GM23338 (cell line): ENCODE measurements at regions not wholly inside any gene's neighbourhood (a gene's known extent, or its start where the extent isn't known, plus 50 kb on each side); places are given as distances from the start of the nearest gene placed in this dataset.

ENCODE experiments used
- ATAC-seq: fragments of 200-7000 bp; cut with Tn5 transposase; 3 replicates; pipeline ENCODE4 v1.9.1; 2020
- DNase-seq: peaks from one replicate; pipeline ENCODE4 v3.0.0-alpha.2; 2015; ENCODE audit warnings: low spot score
- H2AFZ ChIP-seq: fragments of 200-600 bp; sonication (generic); 2 replicates; pipeline ENCODE4 v1.8.0; 2016; ENCODE audit warnings: antibody characterized with exemption, mild to moderate bottlenecking, moderate library complexity
- H3F3A ChIP-seq: fragments of 200-600 bp; sonication (generic); replicated peaks from 2 replicates; pipeline ENCODE4 v1.8.0; 2017; ENCODE audit warnings: antibody characterized with exemption, mixed run types, low read depth
- H3K27ac ChIP-seq: fragments of 200-600 bp; sonication (generic); 2 replicates; pipeline ENCODE4 v1.6.1; 2016; ENCODE audit warnings: low read depth
- H3K27me3 ChIP-seq: fragments of 200-600 bp; sonication (generic); 2 replicates; pipeline ENCODE4 v1.8.0; 2016; ENCODE audit warnings: mild to moderate bottlenecking, mixed run types, moderate library complexity; ENCODE audit not compliant: insufficient read depth
- H3K36me3 ChIP-seq: fragments of 200-600 bp; sonication (generic); 2 replicates; pipeline ENCODE4 v1.8.0; 2016; ENCODE audit warnings: mild to moderate bottlenecking; ENCODE audit not compliant: insufficient read depth
- H3K4me1 ChIP-seq: fragments of 200-600 bp; sonication (generic); 2 replicates; pipeline ENCODE4 v1.8.0; 2016; ENCODE audit warnings: mild to moderate bottlenecking, moderate library complexity; ENCODE audit not compliant: insufficient read depth
- H3K4me2 ChIP-seq: fragments of 200-600 bp; sonication (generic); 2 replicates; pipeline ENCODE4 v1.7.1; 2017; ENCODE audit warnings: mixed run types
- H3K4me3 ChIP-seq: fragments of 200-600 bp; sonication (generic); 2 replicates; pipeline ENCODE4 v1.6.1; 2016; ENCODE audit warnings: mixed run types
- H3K79me2 ChIP-seq: fragments of 200-600 bp; sonication (generic); replicated peaks from 2 replicates; pipeline ENCODE4 v1.8.0; 2017; ENCODE audit warnings: mild to moderate bottlenecking; ENCODE audit not compliant: insufficient read depth
- H3K9me2 ChIP-seq: fragments of 200-600 bp; sonication (generic); 2 replicates; pipeline ENCODE4 v1.8.0; 2017; ENCODE audit not compliant: insufficient read depth
- H4K20me1 ChIP-seq: fragments of 200-600 bp; sonication (generic); replicated peaks from 2 replicates; pipeline ENCODE4 v1.8.0; 2017; ENCODE audit warnings: mild to moderate bottlenecking; ENCODE audit not compliant: insufficient read depth
- H3K27ac Mint-ChIP-seq: 2 replicates; pipeline ENCODE4 v1.8.0; 2020; ENCODE audit warnings: inconsistent platforms, mild to moderate bottlenecking, moderate library complexity, mixed read lengths
- H3K27me3 Mint-ChIP-seq: 3 replicates; pipeline ENCODE4 v1.8.0; 2022; ENCODE audit warnings: low read depth, mild to moderate bottlenecking, moderate library complexity, mixed read lengths, inconsistent platforms; ENCODE audit not compliant: insufficient read depth, poor library complexity
- H3K36me3 Mint-ChIP-seq: 3 replicates; pipeline ENCODE4 v1.8.0; 2021; ENCODE audit warnings: low read depth, mild to moderate bottlenecking, inconsistent platforms, moderate library complexity, mixed read lengths
- H3K4me1 Mint-ChIP-seq: 3 replicates; pipeline ENCODE4 v1.8.0; 2020; ENCODE audit warnings: mild to moderate bottlenecking, inconsistent platforms, mixed read lengths
- H3K4me3 Mint-ChIP-seq: 3 replicates; pipeline ENCODE4 v1.8.0; 2021; ENCODE audit warnings: moderate library complexity, mild to moderate bottlenecking, inconsistent platforms, mixed read lengths
- H3K9me3 Mint-ChIP-seq: 3 replicates; pipeline ENCODE4 v1.8.0; 2020; ENCODE audit warnings: moderate library complexity, mild to moderate bottlenecking, inconsistent platforms, mixed read lengths
- CREB1 ChIP-seq: fragments of 250-450 bp; sonication (Bioruptor Pico); IDR thresholded peaks from 2 replicates; pipeline ENCODE4 v1.5.0; 2020; ENCODE audit warnings: low read depth, mild to moderate bottlenecking, moderate library complexity
- CTCF ChIP-seq, 2 experiments: fragments of 200-600 bp in 1 of 2; sonication (generic) in 1 of 2; conservative IDR thresholded peaks; 2 replicates each; pipeline versions ENCODE4 v1.5.1 to v1.6.1; 2016 to 2017; ENCODE audit warnings: antibody characterized with exemption in 2 of 2, low read depth in 2 of 2, mild to moderate bottlenecking in 2 of 2, moderate library complexity in 1 of 2
- ETS1 ChIP-seq: IDR thresholded peaks from 2 replicates; pipeline ENCODE4 v1.6.1; 2016; ENCODE audit warnings: antibody characterized with exemption
- EZH2 ChIP-seq: fragments of 200-600 bp; sonication (generic); IDR thresholded peaks from one replicate; pipeline ENCODE4 v1.8.0; 2017; ENCODE audit warnings: antibody characterized with exemption, mild to moderate bottlenecking, low read depth; ENCODE audit not compliant: unreplicated experiment
- EZH2phosphoT487 ChIP-seq: fragments of 200-600 bp; sonication (generic); IDR thresholded peaks from one replicate; pipeline ENCODE4 v1.8.1; 2018; ENCODE audit warnings: antibody characterized with exemption; ENCODE audit not compliant: unreplicated experiment
- JUNB ChIP-seq: IDR thresholded peaks from one replicate; pipeline ENCODE4 v1.6.1; 2016; ENCODE audit warnings: antibody characterized with exemption; ENCODE audit not compliant: unreplicated experiment
- NANOG ChIP-seq: IDR thresholded peaks from 2 replicates; pipeline ENCODE4 v1.6.1; 2016; ENCODE audit warnings: antibody characterized with exemption, borderline replicate concordance
- POLR2AphosphoS5 ChIP-seq: IDR thresholded peaks from 2 replicates; pipeline ENCODE4 v1.6.1; 2016; ENCODE audit warnings: antibody characterized with exemption, low read depth
- REST ChIP-seq: IDR thresholded peaks from one replicate; pipeline ENCODE4 v1.6.1; 2018; ENCODE audit warnings: antibody characterized with exemption; ENCODE audit not compliant: unreplicated experiment
- STAT1 ChIP-seq: IDR thresholded peaks from one replicate; pipeline ENCODE4 v1.6.1; 2016; ENCODE audit warnings: antibody characterized with exemption; ENCODE audit not compliant: unreplicated experiment
- ZNF114 ChIP-seq: fragments of 250-450 bp; sonication (Bioruptor Pico); IDR thresholded peaks from 2 replicates; pipeline ENCODE4 v1.5.0; 2020; ENCODE audit warnings: mild to moderate bottlenecking, moderate library complexity
- ZNF331 ChIP-seq: fragments of 250-450 bp; sonication (Bioruptor Pico); IDR thresholded peaks from 2 replicates; pipeline ENCODE4 v1.5.0; 2020; ENCODE audit warnings: low read depth, mild to moderate bottlenecking, moderate library complexity
- TF ChIP-seq, protein P1 (sequence below): fragments of 250-450 bp; sonication (Bioruptor Pico); IDR thresholded peaks from 2 replicates; pipeline ENCODE4 v1.5.0; 2020; ENCODE audit warnings: mild to moderate bottlenecking, moderate library complexity

GRCh38 chr9:115276621-115277020 is 158.7 kb upstream of the TNC start:
- H3K36me3 Mint-ChIP-seq: no peaks in the 10 kb centered on the region

More at GRCh38 chr9:115276621-115277020, 158.7 kb upstream of the TNC start:
- Histone ChIP-seq H3K4me1 (peaks cover 6% of the 10 kb centered on the region; the same call in 1 of the 2 replicates), H3K36me3 (no peaks in the 10 kb centered on the region), H3K4me3 (no peak overlapping the region), H3K27me3 (no peaks in the 10 kb centered on the region), H2AFZ (no peak overlapping the region), H3K27ac (no peak overlapping the region), H3K9me2 (no peaks in the 10 kb centered on the region), H3F3A (no peaks in the 10 kb centered on the region), H3K4me2 (no peak overlapping the region), H4K20me1 (no peaks in the 10 kb centered on the region; the same call in 1 of the 2 replicates), H3K79me2 (no peaks in the 10 kb centered on the region)
- Mint-ChIP-seq H3K4me1 (peaks cover 4% of the 10 kb centered on the region; the same call in 1 of the 3 replicates), H3K27me3 (no peaks in the 10 kb centered on the region), H3K9me3 (no peaks in the 10 kb centered on the region), H3K27ac (no peak overlapping the region), H3K4me3 (no peak overlapping the region)
- DNase-seq (no peak), ATAC-seq (no peak)
- TF ChIP-seq EZH2phosphoT487 (no peak), CREB1 (CRISPR knock-in tag) (no peak), CTCF (conservative IDR thresholded peaks at IDR 0.05; ENCODE audit: low read depth in 2 of 2) (no peak), ETS1 (no peak), ZNF114 (CRISPR knock-in tag) (no peak), NANOG (no peak), POLR2AphosphoS5 (no peak), REST (no peak), ZNF331 (CRISPR knock-in tag) (no peak), STAT1 (no peak), JUNB (no peak), EZH2 (no peak)
- TF ChIP-seq, protein P1, sequence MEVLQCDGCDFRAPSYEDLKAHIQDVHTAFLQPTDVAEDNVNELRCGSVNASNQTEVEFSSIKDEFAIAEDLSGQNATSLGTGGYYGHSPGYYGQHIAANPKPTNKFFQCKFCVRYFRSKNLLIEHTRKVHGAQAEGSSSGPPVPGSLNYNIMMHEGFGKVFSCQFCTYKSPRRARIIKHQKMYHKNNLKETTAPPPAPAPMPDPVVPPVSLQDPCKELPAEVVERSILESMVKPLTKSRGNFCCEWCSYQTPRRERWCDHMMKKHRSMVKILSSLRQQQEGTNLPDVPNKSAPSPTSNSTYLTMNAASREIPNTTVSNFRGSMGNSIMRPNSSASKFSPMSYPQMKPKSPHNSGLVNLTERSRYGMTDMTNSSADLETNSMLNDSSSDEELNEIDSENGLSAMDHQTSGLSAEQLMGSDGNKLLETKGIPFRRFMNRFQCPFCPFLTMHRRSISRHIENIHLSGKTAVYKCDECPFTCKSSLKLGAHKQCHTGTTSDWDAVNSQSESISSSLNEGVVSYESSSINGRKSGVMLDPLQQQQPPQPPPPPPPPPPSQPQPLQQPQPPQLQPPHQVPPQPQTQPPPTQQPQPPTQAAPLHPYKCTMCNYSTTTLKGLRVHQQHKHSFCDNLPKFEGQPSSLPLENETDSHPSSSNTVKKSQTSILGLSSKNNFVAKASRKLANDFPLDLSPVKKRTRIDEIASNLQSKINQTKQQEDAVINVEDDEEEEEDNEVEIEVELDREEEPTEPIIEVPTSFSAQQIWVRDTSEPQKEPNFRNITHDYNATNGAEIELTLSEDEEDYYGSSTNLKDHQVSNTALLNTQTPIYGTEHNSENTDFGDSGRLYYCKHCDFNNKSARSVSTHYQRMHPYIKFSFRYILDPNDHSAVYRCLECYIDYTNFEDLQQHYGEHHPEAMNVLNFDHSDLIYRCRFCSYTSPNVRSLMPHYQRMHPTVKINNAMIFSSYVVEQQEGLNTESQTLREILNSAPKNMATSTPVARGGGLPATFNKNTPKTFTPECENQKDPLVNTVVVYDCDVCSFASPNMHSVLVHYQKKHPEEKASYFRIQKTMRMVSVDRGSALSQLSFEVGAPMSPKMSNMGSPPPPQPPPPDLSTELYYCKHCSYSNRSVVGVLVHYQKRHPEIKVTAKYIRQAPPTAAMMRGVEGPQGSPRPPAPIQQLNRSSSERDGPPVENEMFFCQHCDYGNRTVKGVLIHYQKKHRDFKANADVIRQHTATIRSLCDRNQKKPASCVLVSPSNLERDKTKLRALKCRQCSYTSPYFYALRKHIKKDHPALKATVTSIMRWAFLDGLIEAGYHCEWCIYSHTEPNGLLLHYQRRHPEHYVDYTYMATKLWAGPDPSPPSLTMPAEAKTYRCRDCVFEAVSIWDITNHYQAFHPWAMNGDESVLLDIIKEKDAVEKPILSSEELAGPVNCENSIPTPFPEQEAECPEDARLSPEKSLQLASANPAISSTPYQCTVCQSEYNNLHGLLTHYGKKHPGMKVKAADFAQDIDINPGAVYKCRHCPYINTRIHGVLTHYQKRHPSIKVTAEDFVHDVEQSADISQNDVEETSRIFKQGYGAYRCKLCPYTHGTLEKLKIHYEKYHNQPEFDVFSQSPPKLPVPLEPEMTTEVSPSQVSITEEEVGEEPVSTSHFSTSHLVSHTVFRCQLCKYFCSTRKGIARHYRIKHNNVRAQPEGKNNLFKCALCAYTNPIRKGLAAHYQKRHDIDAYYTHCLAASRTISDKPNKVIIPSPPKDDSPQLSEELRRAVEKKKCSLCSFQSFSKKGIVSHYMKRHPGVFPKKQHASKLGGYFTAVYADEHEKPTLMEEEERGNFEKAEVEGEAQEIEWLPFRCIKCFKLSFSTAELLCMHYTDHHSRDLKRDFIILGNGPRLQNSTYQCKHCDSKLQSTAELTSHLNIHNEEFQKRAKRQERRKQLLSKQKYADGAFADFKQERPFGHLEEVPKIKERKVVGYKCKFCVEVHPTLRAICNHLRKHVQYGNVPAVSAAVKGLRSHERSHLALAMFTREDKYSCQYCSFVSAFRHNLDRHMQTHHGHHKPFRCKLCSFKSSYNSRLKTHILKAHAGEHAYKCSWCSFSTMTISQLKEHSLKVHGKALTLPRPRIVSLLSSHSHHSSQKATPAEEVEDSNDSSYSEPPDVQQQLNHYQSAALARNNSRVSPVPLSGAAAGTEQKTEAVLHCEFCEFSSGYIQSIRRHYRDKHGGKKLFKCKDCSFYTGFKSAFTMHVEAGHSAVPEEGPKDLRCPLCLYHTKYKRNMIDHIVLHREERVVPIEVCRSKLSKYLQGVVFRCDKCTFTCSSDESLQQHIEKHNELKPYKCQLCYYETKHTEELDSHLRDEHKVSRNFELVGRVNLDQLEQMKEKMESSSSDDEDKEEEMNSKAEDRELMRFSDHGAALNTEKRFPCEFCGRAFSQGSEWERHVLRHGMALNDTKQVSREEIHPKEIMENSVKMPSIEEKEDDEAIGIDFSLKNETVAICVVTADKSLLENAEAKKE (CRISPR knock-in tag): no peak
